Activated gamma-delta T cell treated with anti-CD3 and anti-CD28 coated beads, Interleukin-2, amount 50 U/mL, for 16 hours (primary cell): ENCODE measurements at regions not wholly inside any gene's neighbourhood (a gene's known extent, or its start where the extent isn't known, plus 50 kb on each side); places are given as distances from the start of the nearest gene placed in this dataset.
"Not testable (repeated sequence)": the region's sequence is repeated elsewhere in the genome, so short reads cannot be mapped to it uniquely, and the experiment has no call there.

Source experiments
- DNase-seq: peaks from one replicate; pipeline ENCODE4 v3.0.0-alpha.2; 2020; ENCODE audit warnings: low read depth

GRCh38 chr15:58361273-58361759, 70.5 kb upstream of the LIPC start:
- no peak for DNase-seq

- no peak for DNase-seq
These were observed 69.4 kb upstream of the LIPC start for GRCh38 chr15:58362262-58362922.

- DNase-seq, result not testable (repeated sequence)
These were observed 68.7 kb upstream of the LIPC start for GRCh38 chr15:58363118-58363517.

- DNase-seq, result not testable (repeated sequence)
These were observed 68.1 kb upstream of the LIPC start for GRCh38 chr15:58363673-58364072.

GRCh38 chr15:58365098-58365497, 66.7 kb upstream of the LIPC start:
- DNase-seq, result not testable (repeated sequence)

GRCh38 chr15:58369261-58369701, 62.5 kb upstream of the LIPC start:
- no peak for DNase-seq

GRCh38 chr15:58369956-58370355, 61.8 kb upstream of the LIPC start:
- DNase-seq, result no peak

- no peak for DNase-seq
These were observed 57.6 kb upstream of the LIPC start for GRCh38 chr15:58374147-58374546.

GRCh38 chr15:58377193-58377592, 54.6 kb upstream of the LIPC start:
- DNase-seq, result no peak

GRCh38 chr15:58378241-58379085, 53.3 kb upstream of the LIPC start:
- DNase-seq, result no peak

- DNase-seq, result not testable (repeated sequence)
These were observed 52.3 kb upstream of the LIPC start for GRCh38 chr15:58379454-58379853.

- no peak for DNase-seq
These were observed 51.4 kb upstream of the LIPC start for GRCh38 chr15:58380280-58380945.

- no peak for DNase-seq
These were observed 50.1 kb upstream of the LIPC start for GRCh38 chr15:58381697-58382096.
